Hepatocyte (in vitro differentiated cells): ENCODE measurements at regions not wholly inside any gene's neighbourhood (a gene's known extent, or its start where the extent isn't known, plus 50 kb on each side); places are given as distances from the start of the nearest gene placed in this dataset.

Experiments
- EZH2 ChIP-seq: fragments of 200-600 bp; sonication (generic); IDR thresholded peaks from 2 replicates; pipeline ENCODE4 v1.6.1; 2016; ENCODE audit warnings: antibody characterized with exemption, mild to moderate bottlenecking, borderline replicate concordance
- EZH2phosphoT487 ChIP-seq: fragments of 200-600 bp; sonication (generic); IDR thresholded peaks from one replicate; pipeline ENCODE4 v1.6.1; 2018; ENCODE audit warnings: antibody characterized with exemption, mild to moderate bottlenecking, low read depth, moderate library complexity; ENCODE audit not compliant: unreplicated experiment, severe bottlenecking
- TF ChIP-seq, protein P1 (sequence below): fragments of 200-600 bp; sonication (generic); IDR thresholded peaks from 2 replicates; pipeline ENCODE4 v1.5.1; 2016; ENCODE audit warnings: antibody characterized with exemption, mild to moderate bottlenecking; ENCODE audit not compliant: poor library complexity

- TF ChIP-seq, protein P1, sequence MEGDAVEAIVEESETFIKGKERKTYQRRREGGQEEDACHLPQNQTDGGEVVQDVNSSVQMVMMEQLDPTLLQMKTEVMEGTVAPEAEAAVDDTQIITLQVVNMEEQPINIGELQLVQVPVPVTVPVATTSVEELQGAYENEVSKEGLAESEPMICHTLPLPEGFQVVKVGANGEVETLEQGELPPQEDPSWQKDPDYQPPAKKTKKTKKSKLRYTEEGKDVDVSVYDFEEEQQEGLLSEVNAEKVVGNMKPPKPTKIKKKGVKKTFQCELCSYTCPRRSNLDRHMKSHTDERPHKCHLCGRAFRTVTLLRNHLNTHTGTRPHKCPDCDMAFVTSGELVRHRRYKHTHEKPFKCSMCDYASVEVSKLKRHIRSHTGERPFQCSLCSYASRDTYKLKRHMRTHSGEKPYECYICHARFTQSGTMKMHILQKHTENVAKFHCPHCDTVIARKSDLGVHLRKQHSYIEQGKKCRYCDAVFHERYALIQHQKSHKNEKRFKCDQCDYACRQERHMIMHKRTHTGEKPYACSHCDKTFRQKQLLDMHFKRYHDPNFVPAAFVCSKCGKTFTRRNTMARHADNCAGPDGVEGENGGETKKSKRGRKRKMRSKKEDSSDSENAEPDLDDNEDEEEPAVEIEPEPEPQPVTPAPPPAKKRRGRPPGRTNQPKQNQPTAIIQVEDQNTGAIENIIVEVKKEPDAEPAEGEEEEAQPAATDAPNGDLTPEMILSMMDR, result no peak
- TF ChIP-seq EZH2 (no peak), EZH2phosphoT487 (no peak)
Measured at GRCh38 chr5:113984928-113985327, 376.9 kb upstream of the KCNN2 start.
